ENCODE measurements at regions not wholly inside any gene's neighbourhood (a gene's known extent, or its start where the extent isn't known, plus 50 kb on each side); places are given as distances from the start of the nearest gene placed in this dataset.
"Not testable (repeated sequence)": the region's sequence is repeated elsewhere in the genome, so short reads cannot be mapped to it uniquely, and the experiment has no call there.

DNA sequence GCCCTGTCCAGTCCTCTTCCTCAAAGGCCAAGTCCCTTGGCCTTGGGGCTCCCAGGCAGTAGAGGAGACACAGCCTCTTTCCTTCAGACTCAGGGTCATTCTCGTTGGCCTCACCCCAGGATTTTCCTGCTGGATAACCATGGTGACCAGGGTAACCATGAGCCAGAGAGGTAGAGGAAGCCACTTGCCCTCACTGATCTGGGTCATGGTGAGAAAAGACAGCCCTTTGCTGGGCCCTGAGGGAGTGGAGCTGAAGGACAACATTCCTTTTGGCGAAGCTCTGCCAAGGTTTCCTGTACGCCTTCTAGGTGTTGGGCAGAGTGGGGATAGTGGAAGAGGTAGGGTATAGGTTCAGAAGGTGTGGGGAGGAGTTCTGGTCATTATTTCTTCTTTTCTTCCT, 53.1 kb upstream of the WNT4 start:
- DNase-seq = no peak

DNA sequence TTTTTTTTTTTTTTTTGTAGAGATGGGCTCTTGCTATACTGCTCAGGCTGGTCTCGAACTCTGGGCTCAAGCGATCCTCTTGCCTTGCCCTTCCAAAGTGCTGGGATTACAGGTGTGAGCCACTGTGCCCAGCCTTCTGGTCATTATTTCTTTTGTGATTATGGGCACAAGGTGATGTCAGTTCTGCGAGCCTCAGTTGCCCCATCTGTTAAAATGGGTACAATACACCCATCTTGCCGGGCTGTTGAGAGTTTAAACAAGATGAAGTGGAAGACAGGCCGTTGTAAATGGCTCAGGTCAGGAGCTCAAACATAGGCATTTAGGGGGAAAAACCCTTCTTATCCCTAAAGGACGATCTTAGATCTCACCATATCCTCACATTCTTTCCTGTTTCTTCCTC, 53.7 kb upstream of the WNT4 start:
- DNase-seq = no peak

DNA sequence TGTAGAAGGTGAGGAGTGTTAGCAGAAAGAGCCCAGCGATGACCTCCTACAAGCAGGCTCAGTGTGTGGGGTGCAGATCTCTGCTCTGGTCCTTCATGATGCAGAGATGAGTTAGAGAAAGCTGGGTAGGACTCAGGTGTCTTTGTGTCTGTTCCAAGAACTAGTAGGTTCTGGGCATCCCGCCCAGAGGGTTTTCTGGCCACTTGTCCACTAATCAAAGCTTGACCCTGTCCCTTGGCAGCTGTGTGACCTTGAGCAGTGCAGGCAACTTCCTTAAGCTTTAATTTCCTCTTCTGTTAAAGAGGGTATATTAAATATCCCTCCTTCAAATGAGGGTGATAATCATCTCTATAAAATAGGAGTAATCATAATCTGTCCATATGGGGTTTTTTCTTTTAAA, 54.7 kb upstream of the WNT4 start:
- DNase-seq = no peak

GRCh38 chr1:22201023-22201422, 58.1 kb upstream of the WNT4 start:
- no peak for DNase-seq

DNA sequence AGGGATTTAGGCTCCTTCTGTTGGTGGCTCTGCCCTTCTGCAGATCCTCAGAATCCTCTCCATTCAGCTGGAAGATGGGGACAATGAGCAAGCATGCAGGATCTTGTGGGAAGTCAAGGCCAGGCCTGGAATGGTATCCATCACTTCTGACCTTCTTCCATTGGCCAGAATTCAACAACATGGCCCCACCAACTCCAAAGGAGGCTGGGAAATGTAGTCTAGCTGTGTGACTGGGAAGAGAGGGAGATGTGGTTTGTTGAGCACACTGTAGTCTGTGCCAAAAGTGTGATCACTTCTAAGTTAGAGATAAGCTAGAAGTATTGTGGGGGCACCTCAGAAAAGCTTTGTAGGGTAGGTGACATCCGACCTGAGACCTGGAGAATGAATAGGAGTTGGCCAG, 60.4 kb upstream of the WNT4 start:
- DNase-seq = no peak

GRCh38 chr1:22204057-22204840, 61.4 kb upstream of the WNT4 start:
- no peak for DNase-seq

DNA sequence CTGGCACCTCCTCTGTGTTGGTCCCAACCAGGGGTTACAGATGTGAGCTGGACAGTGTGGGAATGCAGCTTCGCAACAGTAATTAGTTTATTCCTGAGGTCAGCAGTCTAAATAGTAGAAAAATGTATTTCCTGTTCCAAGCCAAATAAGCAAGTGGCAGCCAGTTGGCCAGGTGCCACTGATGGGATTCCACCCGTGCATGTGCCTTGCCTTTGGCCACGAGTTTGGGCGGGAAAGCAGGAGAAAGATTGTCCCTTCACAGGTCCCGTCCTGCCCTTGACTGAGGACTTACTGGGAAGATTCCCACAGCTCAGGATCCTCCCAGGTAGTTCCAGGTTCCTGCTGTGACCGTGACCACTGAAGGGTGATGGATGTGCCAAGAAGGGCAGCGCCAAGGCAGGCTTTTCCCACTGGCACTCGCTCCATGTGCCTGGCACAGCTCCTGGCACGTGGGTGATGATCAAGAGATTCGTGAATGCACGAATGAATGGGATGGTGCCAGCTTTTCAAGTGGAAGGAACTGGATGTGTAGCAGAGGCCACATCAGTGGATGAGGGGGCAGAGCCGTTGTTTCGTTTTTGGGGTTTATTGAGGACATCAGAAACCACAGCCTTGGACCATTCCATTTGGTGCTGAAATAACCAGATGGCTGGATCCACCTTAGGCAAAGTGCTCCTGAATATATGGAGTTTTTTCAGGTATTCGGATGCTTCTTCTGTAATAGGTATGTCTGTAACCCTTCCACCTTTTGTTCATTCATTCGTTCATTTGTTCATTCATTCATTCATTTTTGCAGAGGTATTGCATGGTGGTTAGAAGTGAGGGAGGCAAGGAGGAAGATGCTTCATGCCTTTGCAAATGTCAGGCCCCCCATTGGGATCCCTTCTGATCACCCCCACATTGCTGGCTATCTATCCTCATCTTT, 62.4 kb upstream of the WNT4 start:
- DNase-seq = no peak

GRCh38 chr1:22206551-22207125, 63.7 kb upstream of the WNT4 start:
- no peak for DNase-seq

DNA sequence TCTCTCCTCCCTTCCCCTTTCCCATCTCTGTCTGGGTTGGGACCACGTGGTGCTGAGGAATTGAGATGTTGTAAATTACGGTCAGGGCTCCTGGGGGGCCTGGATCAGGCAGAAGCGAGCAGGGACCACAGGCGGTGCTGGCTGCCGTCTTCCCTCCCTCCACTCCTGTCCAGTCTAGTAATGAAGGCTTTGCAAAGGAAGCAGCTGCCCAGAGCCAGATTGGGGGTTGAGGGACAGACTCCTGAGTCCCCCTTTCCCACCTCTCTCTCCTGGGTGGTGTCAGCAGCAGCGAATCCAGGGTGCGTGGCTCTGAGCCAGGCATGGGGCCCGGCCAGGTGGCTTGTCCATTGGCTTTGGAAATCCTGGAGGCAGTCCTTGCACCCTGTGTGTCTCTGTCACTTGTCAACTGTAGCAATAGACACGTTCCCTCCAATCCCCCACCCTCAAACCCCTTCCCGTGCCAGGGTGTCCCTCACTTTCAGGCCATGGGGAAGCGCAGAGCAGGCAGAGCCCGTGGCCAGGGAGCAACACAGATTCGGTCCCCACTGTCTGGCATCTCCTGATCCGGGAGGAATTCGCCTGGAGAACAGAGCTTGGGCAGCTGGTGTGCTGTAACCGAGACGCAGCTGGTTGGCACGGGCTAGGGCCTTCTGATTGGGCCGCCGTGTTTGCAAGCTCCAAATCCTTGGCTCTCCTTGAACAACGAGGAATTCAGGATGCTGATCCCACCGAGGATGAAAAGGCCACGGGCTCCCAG, 64.8 kb upstream of the WNT4 start:
- no peak for DNase-seq

GRCh38 chr1:22208268-22208972, 65.5 kb upstream of the WNT4 start:
- no peak for DNase-seq

DNA sequence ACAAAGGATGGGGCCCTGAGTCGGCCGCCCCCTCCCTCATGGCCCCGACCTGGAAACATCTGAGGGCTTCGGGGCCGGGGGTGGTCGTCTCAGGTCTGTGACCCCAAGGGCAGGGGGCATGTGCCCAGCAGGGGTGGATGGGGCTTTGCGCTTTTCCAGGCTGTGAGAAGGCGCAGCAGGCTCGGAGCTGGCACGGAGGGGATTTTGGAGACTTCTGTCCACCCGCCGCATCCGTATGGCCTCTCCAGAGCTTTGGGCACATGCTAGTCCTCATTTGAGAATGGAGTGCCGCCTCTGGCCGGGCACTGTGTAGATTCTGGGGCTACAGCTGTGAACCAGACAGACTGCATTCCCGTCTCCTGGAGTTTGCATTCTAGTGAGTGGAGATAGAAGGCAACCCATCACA, 66.1 kb upstream of the WNT4 start:
- DNase-seq = no peak

DNA sequence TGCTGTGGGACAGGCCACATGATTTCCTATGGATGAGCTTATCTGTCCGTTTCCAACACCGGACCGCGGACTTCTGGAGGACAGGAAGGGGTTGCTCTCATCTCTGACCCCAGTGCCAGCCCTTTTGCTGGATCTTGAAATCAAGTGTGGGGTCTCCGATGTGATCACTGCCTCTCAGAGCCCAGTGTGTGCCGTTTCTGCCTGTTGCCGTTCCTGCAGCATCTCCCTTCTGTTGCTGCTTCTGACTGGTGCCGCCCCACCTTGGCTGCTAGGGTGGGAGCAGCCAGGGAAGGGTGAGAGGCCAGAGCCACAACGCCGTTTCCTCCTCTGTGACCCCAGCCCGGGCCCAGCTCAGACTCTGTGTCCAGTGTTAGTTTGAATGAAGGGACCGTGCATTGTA, 67.3 kb upstream of the WNT4 start:
- no peak for DNase-seq

DNA sequence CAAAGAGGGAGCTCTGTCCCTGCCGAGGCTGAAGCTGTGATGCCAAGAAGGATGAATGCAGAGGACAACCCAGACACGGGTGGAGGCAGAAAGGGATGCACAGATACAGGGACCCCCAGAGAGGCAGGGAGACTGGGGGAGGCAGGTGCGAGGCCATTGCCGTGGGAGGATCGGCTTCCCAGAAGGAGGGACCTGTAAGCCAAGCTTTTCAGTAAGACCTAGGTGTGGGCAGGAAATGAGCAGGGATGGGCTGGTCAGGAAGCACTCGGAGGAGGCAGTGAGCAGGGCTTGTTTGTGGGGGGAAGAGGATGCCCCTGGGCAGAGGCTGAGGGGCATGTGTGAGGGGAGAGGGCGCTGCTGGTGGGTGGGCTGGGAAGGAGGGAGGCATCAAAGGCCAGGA, 67.7 kb upstream of the WNT4 start:
- no peak for DNase-seq

- DNase-seq = not testable (repeated sequence)
Measured at GRCh38 chr1:22211459-22211858, 68.6 kb upstream of the WNT4 start.

GRCh38 chr1:22212400-22213233, 69.7 kb upstream of the WNT4 start:
- no peak for DNase-seq

DNA sequence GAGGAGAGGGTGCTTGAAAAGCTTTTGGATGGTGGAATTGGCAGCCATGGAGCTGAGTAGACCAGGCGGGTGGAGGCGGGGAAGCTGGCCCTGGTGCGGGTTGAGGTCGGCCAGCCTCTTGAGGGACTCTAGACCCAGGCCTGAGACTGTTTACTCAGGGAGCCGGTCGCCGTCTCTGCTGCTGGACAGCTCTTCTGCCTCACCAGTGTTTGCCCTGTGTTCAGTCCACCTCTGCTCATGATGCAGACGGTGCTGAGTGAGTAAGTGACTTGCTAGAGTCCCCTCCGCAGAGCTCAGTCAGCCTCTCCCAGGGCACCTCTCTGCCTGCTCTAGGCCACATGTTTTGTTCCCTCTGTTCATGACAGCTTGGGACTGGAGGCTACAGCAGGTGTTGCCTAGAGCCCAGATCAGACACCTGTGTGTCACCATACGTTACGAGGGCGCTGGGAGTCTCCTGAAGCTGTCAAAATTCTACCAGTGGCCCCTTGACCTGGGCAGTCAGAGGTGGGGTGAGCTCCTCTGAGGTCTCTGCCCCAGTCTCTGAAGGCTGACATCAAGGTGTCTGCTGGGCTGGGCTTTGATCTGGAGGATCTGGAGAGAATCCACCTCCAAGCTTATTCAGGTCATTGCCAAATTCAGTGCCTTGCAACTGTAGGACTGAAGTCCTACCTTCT, 73.5 kb upstream of the WNT4 start:
- DNase-seq = no peak

GRCh38 chr1:22216966-22217365, 74.1 kb upstream of the WNT4 start:
- DNase-seq = no peak

DNA sequence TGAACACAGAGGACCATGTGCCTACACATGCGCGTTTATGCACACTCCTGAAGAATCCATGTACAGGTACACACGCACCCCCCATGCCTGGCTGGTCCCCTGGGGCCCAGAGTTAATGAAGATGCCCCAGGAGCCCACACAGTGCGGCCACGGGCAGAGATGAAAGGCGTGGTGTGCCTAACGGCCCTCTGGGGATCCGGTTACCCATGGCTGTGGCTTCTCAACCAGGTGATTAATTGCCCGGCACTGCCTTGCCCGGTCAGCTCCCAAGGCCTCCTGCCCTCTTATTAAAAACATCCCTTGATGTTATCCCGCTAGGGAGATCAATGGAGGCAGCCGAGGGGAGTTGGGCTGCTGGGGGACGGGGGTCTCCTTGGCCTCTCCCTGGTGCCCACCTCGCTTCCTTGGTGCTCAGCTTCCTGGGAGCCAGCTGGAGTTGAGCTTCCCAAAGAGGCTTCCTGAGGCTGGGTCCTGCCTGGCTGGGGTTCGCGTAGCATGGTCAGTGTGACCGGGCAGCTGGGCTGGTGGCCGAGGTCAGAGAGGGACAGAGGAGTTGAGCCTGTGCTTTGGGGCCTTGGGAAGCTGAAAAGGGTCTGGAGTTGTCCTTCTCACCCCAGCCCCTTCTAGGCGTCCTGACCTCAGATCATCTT, 75.0 kb upstream of the WNT4 start:
- DNase-seq = no peak

- DNase-seq = no peak
Measured at GRCh38 chr1:22218618-22219250, 75.8 kb upstream of the WNT4 start.

All from NCI-H1436 treated with DMSO at 0.1 percent for 48 hours (cell line).